IPS DF 4.7 (cell line): ENCODE measurements at regions not wholly inside any gene's neighbourhood (a gene's known extent, or its start where the extent isn't known, plus 50 kb on each side); places are given as distances from the start of the nearest gene placed in this dataset.
A peak's percentile ranks its signal among the peaks of the same experiment; 100 is the strongest.

Experiments
- DNase-seq: peaks from one replicate; pipeline ENCODE4 v3.0.0-alpha.2; 2013; ENCODE audit warnings: low spot score; ENCODE audit errors: extremely low read depth

- no peak for DNase-seq
Observed at GRCh38 chr16:73483934-73484711, 436.2 kb upstream of the ZFHX3 start.

GRCh38 chr16:73483076-73483791, 435.3 kb upstream of the ZFHX3 start:
- peak; percentile 33 for DNase-seq

DNA sequence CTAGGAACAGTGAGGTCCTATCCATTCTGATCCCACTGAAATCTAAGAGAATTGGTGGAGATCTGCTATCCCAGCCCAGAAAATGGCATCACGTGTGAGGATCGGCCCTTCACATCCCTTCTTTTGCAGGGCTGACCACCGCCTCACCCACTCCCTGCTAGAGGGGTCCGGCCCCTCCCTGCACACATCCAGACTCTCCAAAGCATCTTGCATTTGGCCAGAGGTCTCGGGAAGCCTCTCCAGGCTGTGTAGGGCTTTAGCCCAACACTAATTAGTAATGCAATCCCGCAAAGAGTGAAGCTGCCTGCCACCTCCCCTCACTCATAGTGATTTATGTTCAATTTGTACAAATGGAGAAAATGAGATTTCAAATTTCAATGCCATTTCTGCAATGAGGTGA, 434.4 kb upstream of the ZFHX3 start:
- no peak for DNase-seq

- no peak for DNase-seq
Observed at GRCh38 chr16:73480381-73480780, 432.5 kb upstream of the ZFHX3 start.

- DNase-seq = no peak
Observed at GRCh38 chr16:73473713-73474112, 425.8 kb upstream of the ZFHX3 start.

DNA sequence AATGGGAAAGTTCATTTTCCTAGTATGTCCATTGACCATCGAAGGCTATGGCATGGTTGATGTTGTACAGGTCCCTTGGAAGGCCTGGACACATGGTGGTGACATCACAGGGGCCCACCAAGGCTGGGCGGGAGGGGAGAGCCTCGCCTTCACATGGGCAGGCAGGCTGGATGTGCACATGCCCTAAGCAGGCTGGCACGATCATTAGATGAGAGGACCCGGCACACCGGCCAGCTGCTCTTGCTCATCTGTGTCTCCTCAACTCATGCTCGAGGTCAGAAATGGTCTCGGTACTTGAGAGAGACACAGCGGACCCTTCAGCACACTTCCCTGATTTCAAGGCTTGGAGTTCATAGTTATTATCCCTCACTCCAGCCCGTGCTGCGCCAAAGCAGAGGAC, 416.9 kb upstream of the ZFHX3 start:
- no peak for DNase-seq

DNA sequence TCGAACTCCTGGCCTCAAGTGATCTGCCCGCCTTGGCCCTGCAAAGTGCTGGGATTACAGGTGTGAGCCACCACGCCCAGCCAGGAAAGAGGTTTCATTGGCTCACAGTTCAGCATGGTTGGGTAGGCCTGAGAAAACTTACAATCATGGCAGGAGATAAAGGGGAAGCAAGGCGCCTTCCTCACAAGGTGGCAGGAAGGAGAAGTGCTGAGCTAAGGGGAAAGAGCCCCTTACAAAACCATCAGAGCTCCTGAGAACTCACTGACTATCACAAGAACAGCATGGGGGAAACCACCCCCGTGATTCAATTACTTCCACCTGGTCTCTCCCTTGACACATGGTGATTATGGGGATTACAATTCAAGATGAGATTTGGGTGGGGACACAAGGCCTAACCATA, 411.7 kb upstream of the ZFHX3 start:
- DNase-seq = no peak

DNA sequence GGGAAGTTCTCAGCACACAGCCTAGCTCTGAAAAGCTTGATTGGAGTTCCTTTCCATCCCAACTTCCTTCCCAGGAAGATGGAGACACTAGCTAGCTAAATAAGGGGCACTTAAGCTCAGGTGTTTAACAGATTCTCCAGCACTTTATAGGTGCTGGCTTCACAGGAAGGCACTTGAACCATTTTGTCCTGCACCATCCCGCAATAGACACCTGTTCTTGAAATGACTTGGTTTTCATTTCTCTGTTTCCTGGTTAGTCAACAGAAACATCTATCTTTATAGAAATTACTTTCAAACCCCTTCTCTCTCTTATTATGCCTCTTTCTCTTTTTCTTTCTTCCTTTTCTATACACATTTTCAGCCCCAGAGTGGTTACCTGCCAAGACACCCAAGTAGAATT, 409.9 kb upstream of the ZFHX3 start:
- DNase-seq = no peak

- no peak for DNase-seq
Observed at GRCh38 chr16:73448970-73449369, 401.0 kb upstream of the ZFHX3 start.

DNA sequence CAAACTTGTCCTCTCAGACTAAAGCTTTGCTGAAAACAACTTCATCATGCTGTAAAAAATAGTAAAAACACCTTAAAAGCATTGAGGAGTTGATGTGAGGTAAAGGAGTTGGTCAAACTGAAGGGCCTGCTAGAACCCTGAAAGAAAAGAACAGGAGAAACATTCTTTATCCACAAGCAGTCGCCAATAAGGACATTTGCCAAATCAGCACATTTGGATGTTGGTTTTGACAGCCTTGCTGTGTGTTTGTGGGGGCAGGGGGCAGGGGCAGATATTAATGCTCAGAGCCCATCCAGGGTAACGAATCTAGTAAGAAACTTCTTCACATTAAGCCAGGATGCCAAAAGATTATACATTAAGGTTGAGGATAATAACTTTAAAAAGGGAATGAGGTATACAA, 399.9 kb upstream of the ZFHX3 start:
- no peak for DNase-seq

DNA sequence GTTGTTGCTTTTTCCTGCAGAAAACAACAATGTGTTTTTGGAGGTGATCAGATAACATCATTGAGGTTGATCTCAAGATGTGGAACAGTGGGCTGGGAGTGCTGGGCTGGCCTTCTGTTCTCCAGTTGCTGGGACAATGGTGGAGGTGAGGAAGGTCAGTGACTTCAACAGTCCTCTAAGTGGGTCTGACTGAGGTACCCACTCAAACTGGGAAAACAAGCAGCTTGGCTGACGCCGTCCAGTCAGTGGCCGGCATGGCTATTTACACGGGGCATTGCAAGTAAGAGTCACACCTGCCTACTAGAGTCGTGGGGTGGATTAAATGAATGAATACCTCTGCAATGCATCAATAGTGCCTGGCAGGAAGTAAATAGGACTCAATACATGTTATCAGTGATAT, 386.7 kb upstream of the ZFHX3 start:
- DNase-seq = no peak

GRCh38 chr16:73433731-73434307, 385.9 kb upstream of the ZFHX3 start:
- no peak for DNase-seq

DNA sequence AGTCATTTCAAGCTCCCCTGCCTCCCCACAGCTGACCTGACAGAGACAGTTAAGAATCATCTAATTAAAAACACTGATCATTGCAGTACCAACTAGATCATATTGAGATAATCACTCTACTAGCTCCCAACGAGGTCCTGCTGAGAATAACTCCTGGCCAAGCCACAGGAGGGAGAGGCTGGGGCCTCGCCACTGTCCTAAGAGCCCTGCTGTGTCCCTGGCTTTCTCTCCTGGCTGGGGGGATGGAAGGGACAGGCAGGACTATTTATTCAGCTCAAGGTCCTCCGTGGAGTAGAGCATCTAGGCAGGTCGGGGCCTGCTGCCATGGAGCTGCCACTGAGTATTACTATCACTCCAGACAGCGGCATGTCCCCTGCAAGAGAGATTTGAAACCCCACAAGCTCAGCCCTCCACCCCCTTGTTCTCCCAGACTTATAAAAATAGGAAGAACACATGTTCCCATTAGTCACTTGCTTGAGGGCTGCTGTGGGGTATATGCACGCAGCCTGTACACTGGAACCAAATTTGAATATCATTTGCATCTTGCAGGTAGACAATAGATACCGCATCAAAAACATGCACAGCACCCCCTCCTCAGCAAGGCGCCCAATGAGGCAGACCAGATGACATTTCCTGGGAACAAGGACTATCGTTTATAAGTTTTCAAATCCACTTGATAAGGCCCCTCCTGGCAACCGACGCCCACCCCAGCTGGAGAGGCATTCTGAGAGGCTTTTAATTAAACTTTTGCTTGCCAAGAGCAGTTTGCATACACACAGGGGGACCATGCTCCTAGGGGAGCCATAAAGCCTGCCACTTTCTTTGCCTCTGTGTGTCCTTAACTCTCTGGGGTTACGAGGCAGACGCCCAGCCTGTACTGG, 385.2 kb upstream of the ZFHX3 start:
- no peak for DNase-seq

- no peak for DNase-seq
Observed at GRCh38 chr16:73430138-73430537, 382.2 kb upstream of the ZFHX3 start.

DNA sequence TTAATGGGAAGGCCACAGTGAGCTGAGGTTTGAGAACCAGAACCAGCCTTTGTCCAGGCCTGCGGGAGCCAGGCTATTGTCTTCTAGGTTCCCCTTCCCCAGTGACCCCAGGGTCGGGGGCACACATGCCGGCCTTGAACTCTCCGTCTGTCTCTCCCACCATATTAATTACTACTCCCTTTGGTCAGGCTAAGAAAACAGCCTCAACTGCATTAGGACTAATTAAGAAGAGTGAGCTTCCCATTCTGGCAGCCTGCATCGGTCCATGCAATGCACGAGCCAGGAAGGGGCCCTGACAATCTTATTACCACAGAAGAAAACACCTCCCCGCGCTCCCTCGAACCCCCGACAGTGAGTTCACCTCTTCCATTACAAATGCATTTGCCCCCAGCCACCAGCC, 380.2 kb upstream of the ZFHX3 start:
- DNase-seq = no peak

DNA sequence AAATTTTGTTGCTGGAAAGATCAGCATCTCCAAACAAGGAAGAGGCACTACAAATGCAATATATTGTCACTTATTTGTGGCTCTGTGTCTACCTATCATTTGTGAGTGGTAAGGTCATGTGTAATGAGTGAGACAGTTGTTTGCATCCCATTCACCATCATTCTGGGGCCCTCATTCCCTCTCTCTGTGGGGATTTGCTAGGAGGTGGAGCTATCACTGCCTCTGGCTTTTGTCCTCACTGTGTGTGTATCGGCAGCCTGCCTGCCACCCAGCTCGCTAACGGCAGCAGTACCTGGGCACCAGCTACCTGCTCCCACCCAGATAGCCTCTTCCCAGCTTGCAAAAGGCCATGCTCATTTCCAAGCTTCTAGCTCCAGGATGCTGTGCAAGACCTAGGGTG, 379.2 kb upstream of the ZFHX3 start:
- DNase-seq = no peak

DNA sequence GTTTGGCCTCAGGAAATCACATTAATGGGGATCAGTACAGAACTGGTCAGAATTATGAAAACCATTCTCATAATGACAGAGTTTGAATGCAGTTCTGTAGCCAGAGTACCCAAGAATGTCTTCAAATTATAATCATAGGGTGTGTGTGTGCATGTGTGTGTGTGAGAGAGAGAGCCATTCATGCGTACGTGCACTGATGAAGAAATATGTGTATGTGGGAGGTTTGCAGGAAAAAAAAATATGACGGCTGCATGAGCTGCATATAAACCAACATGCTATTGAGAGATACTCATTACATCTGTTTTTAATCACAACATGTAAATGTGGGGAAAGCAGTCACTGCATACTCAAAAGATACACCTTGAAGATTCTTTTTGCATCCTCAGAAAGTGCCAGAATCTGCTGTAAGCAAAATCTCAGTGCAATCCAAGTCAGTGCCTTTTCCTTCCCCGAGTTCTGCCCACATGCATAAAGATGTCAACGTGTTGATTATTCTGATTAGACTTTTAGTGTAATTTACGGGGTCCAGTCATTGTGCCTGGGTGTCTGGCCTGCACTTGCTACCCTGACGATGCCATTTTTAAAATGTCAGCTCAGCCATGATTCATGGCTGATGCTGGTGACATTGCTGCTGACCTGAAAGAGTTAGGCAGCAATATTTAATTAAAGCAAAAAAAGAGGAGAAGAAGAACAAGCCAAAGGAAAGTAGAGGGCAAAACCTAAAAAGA, 378.7 kb upstream of the ZFHX3 start:
- DNase-seq = no peak

- DNase-seq = no peak
Observed at GRCh38 chr16:73420676-73421075, 372.7 kb upstream of the ZFHX3 start.

GRCh38 chr16:73420244-73420643, 372.3 kb upstream of the ZFHX3 start:
- no peak for DNase-seq

DNA sequence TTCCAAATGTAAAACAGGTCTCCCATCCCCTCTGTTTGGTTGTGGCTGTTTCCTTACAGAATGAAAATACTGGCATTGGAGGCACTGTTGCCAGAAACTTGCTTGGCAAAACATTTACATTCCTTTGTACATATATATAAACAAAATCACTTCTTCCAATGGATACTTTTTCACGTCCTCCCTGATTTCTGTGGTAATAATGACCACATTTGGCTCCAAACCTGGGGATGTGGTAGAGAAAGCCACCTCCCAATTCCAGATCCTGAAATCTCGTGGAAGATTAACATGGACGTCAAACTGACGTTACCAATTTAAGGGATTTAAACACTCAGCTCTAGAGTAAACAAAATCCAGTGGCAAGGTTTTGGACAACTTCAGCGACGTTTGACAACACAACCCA, 370.8 kb upstream of the ZFHX3 start:
- DNase-seq = no peak

GRCh38 chr16:73418051-73418450, 370.1 kb upstream of the ZFHX3 start:
- DNase-seq = no peak
